ENCODE measurements at regions not wholly inside any gene's neighbourhood (a gene's known extent, or its start where the extent isn't known, plus 50 kb on each side); places are given as distances from the start of the nearest gene placed in this dataset.

DNA sequence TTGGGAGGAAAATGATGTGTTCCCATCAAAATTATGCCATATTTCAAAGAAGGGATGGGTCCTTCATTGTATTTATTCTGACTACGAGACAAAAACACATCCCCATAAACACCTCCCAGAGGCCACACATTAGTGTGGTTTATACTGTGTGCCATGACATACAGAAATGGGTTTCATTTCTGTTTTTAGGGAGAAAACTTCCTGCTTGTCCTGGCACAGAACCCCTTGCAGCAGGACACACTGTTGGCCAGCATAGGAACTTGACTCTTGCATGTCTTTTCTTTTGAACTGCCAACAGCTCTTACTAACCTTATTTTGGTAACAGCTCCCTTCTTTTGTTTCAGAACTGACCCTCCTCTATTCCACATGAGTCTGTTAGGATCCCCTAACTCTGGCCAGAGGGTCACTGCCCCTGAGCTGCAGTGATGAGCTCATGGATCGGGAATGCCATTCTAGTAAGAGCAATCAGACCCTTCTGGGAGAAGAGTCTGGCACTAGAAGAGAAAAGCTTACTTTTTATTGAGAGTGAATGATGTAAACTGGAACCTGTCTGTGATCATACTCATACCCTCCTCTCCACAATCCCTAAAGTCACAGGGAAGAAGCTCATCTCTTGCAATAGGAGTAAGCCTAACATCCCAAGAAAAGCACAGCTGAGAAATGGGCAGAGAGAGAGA is 86.4 kb downstream of the SMIM20 start:
- TF ChIP-seq, protein P1, sequence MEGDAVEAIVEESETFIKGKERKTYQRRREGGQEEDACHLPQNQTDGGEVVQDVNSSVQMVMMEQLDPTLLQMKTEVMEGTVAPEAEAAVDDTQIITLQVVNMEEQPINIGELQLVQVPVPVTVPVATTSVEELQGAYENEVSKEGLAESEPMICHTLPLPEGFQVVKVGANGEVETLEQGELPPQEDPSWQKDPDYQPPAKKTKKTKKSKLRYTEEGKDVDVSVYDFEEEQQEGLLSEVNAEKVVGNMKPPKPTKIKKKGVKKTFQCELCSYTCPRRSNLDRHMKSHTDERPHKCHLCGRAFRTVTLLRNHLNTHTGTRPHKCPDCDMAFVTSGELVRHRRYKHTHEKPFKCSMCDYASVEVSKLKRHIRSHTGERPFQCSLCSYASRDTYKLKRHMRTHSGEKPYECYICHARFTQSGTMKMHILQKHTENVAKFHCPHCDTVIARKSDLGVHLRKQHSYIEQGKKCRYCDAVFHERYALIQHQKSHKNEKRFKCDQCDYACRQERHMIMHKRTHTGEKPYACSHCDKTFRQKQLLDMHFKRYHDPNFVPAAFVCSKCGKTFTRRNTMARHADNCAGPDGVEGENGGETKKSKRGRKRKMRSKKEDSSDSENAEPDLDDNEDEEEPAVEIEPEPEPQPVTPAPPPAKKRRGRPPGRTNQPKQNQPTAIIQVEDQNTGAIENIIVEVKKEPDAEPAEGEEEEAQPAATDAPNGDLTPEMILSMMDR (IDR thresholded peaks at IDR 0.05) = no peak

DNA sequence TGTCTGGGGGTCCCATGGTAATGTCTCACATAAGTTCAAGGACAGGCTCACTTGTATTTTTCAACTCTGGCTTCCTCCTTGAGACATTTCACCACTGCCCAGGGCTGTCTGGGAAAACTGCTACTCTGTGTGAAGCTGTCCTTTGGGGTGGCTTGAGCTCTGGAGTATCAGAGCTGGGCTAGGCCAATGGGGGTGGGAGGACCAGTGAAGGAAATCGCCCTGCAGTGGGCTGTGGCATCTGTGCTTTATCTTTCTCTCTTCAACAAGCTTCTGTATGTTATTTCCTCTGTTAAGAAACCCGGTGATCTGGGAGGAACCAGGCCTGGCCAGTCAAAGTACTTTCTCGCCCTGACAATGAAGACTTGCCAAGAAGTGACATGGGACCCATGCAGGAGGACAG is 87.4 kb downstream of the SMIM20 start:
- TF ChIP-seq, protein P1 (IDR thresholded peaks at IDR 0.05) = no peak

DNA sequence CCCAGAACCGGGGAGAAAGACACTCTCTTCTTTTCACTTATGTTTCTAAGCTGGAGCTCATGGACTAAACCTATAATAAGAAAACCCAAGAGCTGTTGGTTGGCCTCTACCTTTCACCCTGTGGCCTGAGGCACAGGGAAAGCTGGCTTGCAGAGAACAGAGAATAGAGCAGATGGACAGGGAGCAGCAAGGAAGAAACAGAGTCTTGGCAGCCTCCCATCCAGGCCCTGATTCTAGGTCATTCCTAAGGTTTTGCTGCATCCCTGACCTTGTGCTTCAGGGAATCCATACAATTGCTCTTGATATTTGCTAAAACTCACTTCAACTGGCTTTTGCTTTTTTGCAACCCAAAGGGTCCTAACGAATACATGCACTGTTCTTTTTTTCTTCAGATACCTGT is 87.8 kb downstream of the SMIM20 start:
- TF ChIP-seq, protein P1 (IDR thresholded peaks at IDR 0.05) = no peak

DNA sequence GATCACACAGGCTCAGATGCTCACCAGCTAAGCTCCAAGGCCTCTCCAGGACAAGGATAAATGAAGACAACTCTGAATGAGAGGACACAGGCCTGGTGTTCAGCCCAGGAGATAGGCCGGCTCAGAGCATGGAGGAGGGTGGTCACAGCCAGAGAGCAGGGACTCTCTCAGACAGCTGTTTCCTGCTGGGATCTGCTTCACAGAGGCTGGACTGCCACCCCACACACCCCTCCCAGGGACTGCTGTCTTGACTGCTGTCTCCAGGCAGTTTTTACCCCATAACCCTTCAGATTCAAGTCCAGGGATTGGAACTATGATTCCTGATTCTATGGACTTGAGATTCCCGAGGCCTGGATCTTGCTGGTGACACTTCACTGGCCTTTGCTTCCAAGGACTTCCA is 89.0 kb downstream of the SMIM20 start:
- TF ChIP-seq, protein P1 (IDR thresholded peaks at IDR 0.05) = no peak

DNA sequence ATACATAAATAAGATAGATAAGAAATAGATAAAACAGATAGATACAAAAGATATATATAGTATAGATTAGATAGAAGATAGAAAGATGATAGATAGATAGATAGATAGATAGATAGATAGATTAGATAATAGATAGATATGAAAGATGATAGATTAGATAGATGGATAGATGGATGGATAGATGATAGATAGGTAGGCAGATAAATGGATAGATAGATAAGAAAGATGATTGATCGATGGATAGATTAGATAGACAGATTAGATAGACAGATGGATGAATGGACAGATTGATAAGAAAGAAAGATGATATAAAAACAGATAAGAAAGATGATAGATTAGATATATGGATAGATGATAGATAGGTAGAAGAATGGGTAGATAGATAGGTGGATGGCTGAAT is 90.3 kb downstream of the SMIM20 start:
- TF ChIP-seq, protein P1 (IDR thresholded peaks at IDR 0.05) = no peak

DNA sequence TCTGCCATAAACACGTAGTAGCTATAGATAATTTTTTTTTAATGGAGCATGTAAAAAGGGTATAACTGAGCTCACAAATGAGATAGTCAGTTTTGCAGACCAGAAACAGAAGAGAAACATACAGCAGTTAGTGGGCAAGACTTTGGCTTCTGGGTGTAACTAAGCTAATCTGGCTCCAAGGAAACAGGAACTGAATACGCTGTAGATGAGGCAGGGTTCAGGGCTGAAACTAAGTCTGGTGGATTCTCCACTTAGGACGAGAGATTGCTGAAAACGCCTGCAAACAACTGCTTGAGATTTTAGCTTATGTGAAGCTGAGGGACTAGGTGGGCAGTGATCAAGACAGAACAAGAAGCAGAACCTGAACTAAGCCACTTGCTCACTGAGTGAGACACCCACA is 91.7 kb downstream of the SMIM20 start:
- TF ChIP-seq, protein P1 (IDR thresholded peaks at IDR 0.05) = no peak

DNA sequence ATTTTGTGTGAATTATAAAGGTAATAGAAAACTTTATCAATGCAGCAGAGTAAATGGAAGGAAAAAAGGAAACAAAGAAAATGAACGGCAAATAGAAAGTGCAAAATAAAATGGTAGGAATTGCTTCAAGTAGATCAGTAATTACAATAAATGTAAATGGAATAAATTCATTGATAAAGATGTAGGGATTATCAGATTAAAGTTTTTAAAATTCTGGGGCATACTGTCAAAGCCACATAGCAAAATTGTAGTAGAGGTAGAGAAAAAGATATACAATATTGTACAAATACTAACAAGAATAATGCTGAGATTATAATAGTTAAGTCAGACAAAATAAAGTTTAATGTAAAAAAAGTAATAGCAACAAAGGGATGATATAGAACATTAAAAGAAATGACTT is 94.7 kb downstream of the SMIM20 start:
- TF ChIP-seq, protein P1 (IDR thresholded peaks at IDR 0.05) = no peak

DNA sequence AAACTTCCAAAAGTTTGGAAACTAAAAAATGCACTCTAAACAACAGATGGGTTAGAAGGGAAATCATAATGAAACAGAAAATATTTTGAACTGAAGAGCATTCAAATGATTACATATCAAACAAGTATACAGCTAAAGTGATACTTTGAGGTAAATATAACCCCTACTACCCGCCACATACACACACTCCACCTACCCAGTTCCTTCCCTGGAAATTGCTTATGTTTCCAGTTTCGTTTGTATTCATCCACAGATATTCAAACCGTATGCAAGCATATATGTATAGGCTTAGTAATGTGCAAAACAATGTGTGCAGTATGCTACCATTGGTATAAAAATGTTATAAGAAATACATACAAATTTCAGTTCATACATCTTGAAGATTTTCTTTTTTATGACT is 95.5 kb downstream of the SMIM20 start:
- TF ChIP-seq, protein P1 (IDR thresholded peaks at IDR 0.05) = no peak
